Epidermal melanocyte (primary cell): ENCODE measurements at regions not wholly inside any gene's neighbourhood (a gene's known extent, or its start where the extent isn't known, plus 50 kb on each side); places are given as distances from the start of the nearest gene placed in this dataset.
"Not testable (repeated sequence)": the region's sequence is repeated elsewhere in the genome, so short reads cannot be mapped to it uniquely, and the experiment has no call there.

Experiments used
- DNase-seq: peaks from one replicate; pipeline ENCODE4 v3.0.0; 2011; ENCODE audit warnings: low spot score; ENCODE audit not compliant: insufficient read length

- no peak for DNase-seq
Measured at GRCh38 chr6:49118478-49118877, 344.6 kb downstream of the MMUT start.

DNA sequence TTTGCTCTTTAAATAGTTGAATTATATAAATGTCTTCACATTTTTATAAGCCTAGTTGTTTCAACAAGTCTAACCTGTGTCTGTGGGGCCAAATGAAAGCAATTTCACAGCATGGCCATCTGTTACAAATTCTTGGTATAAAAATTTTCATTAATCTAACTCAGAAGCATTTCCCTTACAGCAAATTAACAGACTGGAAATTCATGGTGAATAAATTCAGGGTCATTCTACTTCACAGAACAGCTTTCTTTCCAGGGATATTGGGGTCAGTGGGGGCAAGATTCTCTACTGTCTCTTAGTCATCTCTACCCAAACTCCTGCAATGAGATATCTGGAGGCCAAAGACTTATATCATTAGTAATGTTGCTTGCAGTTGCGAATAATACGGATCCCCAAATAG, 352.1 kb downstream of the MMUT start:
- no peak for DNase-seq

GRCh38 chr6:49097664-49098063, 365.4 kb downstream of the MMUT start:
- DNase-seq = not testable (repeated sequence)

- no peak for DNase-seq
Measured at GRCh38 chr6:49097116-49097515, 365.9 kb downstream of the MMUT start.

DNA sequence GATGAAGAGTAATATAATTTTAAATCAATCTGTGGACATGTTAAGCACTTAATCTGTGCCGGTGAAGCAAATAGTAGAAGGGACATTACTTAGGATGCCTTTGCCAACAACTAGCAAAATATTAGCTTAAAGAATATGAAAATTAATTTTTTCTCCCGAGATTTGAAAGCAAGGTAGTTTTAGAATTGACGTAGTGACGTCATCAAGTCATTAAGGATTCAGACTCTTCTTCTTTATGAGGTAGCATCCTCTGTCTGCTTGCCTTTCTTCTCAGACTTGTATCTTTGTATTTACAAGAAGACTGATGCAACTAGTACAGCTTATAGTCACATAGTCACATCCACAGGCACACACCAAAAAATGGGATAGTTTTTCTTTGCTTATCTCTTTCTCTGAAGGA, 374.4 kb downstream of the MMUT start:
- DNase-seq = no peak

- DNase-seq = no peak
Measured at GRCh38 chr6:49087369-49087768, 375.7 kb downstream of the MMUT start.

DNA sequence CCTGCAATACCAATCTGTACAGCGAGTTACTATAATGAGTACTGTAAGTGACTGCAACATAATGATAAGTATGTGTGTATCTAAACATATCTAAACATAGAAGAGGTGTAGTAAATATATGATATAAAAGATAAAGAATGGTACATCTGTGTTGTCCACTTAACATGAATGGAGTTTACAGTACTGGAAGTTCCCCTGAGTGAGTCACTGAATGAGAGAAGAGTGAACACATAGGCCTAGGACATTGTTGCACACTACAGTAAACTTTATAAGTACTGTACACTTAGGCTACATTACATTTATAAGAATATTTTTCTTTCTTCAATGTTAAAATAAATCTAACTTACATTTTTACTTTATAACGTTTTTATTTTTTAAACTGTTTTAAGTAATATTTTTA, 380.4 kb downstream of the MMUT start:
- no peak for DNase-seq

DNA sequence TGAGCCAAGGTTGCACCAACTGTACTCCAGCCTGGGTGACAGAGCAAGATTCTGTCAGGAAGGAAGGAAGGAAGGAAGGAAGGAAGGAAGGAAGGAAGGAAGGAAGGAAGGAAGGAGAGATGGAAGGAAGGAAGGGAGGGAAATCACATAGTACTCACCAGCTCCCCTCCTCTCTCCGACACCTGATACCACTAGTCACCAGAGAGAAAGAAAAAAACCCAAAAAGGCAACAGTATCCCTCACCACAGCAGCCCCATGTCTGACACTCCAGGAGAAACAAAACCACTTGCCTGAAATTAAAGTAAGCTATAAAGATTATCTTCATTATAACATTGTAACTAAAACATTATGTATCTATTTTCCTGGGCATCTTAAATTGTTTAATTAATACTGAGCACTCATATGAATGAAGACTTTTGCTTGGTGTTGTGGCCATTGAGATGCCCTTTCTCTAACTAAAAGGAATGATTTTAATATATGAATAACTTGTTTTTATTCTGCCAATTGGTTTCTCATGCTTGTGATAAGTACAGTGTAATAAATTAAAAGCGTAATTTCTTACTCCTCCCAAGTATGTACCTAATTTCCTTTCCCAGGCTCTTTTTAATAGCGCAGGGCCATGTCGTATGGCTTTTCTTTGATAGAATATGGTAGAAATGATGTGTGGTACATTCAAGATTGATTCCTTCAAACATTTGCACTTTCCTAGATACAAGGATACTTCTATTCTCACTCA, 390.0 kb downstream of the MMUT start:
- DNase-seq = no peak

- DNase-seq = no peak
Measured at GRCh38 chr6:49072146-49072545, 390.9 kb downstream of the MMUT start.

- no peak for DNase-seq
Measured at GRCh38 chr6:49070411-49070810, 392.6 kb downstream of the MMUT start.

GRCh38 chr6:49054311-49054710, 408.7 kb downstream of the MMUT start:
- DNase-seq = no peak

DNA sequence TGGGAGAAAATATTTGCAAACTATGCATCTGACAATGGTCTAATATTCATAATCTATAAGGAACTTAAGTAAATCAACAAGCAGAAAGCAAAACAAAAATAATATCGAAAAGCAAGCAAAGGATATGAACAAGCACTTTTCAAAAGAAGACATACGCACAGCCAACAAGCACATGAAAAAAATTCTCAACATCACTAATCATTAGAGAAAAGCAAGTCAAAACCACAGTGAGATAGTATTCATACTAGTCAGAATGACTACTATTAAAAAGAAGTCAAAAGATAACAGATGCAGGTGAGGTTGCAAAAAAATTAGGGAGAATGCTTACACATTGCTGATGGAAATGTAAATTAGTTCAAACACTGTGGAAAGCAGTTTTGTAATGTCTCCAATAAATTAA, 410.2 kb downstream of the MMUT start:
- no peak for DNase-seq

GRCh38 chr6:49051281-49051680, 411.8 kb downstream of the MMUT start:
- DNase-seq = no peak

DNA sequence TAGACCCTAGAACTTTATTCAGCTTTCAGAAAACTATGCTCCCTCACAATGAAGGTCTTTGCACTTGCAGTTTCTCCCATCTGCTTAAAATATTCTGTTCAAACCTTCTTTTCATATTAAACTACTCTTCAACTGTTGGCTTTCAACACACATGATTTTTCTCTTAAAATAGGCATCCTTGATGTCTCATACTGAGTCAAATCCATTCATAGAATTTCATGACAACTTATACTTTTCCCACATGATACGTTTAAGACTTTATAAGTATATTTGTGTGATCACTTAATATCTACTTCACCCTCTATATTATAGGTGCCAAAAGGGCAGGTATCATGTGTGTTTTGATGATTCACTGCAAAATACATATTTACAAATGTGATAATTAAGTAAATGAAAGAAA, 412.5 kb downstream of the MMUT start:
- DNase-seq = no peak

DNA sequence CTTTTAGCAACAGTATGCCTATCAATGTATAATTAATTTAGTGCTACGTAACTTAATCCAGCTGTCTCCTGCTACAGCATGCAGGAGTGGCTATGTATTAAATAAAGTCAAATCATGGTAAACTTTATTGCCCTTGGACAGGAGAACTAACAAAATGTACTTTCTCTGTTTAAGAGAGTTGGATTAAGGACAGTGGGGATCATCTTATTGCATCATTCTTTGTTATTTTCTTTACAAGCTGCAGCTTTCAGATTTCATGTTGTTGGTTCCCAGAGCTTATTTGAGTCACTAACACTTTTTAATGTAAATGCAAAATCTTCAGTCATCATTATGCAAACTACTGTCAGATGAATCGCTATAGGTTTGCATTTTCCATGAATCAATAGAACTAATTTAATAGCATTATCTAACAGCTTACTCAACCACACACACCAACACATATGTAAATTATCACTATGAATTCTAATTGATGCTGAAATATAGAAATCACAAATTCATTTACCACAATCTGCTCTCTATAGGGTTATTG, 424.7 kb downstream of the MMUT start:
- no peak for DNase-seq

DNA sequence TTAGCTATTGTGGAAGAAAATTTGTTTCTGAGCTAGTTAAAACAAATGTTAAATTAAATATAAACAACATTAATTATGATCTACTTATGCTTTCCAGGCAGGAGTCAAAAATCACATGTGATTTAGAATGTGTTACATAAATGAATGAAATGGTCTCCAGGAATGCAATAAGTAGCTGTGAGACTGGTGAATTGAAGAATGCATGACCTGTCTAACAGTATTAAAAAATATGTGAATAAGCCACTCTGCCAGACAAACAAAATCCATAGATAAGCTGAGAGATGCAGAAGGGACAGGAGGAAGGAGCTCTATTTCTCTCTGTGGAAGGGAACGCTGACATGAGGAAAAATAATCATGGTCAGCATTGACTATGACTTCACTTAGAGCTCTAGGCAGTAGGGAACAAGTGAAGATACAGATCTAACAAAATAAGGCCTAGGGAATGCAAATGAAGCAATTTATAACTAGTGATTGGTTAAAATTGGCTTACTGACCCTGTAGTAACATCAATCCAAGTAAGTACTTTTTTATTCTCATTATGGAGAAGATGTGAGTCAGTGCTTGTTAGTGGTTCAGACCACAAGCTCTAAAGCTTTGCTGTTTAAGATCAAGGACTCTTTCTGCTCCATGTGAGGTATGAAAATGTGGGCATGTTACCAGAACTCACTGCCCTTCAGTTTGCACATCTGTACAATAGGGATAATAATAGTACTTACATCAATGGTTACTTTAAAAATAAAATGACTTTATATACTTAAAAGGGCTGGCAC, 432.6 kb downstream of the MMUT start:
- DNase-seq = no peak

DNA sequence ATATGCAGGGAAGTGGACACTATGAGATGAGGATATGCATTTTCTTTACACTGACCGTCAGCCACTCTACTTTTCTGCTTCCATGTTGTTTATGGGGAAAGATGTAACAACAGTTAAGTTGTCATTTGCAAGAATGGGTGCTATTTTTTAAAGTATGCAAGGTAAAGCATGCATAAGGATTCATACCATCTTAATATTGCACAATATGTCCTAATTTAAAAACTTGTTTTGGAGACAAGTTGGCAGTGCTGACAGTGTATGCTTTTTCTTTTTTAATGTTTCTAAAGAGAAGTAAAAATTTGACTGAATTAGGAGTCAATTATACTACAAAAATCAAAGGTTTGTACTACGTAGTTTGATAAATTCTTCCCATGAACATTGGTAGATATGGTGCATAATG, 435.4 kb downstream of the MMUT start:
- no peak for DNase-seq

- DNase-seq = no peak
Measured at GRCh38 chr6:49025273-49026240, 437.5 kb downstream of the MMUT start.

DNA sequence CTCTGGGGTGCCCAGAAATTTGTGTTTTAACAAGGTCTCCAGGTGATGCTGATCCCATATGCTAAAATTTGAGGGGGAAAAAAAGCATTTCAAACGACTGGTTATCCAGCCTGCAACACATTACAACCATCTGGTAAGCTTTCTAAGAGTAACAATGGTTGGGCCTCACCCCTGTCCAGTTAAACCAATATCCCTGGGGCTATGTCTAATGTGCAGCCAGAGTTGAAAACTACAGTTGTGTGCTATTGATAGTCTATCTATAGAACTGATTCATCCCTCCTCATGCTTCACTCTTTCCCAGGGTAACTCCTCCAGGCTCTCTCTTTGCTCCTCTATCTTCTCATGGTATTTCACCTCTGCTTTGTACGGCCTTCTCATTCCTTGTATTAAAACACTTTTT, 458.3 kb downstream of the MMUT start:
- DNase-seq = no peak

- DNase-seq = no peak
Measured at GRCh38 chr6:49003348-49003747, 459.7 kb downstream of the MMUT start.

DNA sequence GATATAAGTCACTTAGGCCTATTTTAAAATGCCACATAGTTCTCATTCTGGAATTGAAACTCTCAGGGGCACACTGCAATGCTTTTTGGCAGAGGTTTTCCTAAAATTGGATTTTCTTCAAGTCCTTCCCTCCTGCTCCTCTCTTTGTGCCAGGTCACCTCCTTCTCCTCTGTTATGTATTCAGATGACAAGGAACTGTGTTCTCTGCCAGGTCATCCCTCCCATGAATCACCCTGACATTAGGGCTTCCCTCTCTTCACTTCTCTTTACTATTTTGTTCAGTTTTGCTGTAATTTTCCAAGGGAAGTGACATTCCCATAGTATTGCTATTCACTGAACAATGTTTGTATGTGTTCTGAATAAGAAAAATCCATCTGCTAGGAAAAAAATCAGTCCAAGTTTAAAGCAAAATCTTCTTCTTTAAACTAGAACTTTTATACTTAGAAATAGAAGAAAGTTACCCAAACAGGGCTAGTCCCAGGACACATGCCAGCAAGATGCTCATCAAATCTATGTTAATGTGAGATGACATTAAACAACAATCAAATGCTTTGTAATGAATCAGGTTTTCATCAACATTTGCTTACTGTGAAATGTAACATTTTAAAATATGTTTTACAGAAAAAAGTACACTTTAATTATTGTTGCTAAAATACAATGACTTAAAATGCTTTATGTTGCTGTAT, 461.1 kb downstream of the MMUT start:
- DNase-seq = no peak
